ENCODE measurements at regions not wholly inside any gene's neighbourhood (a gene's known extent, or its start where the extent isn't known, plus 50 kb on each side); places are given as distances from the start of the nearest gene placed in this dataset.

- TF ChIP-seq CTCF (IDR thresholded peaks at IDR 0.05 in 2 of 3, conservative IDR thresholded peaks at IDR 0.05 in 1 of 3; ENCODE audit: borderline replicate concordance in 1 of 3, insufficient read depth in 1 of 3, low read depth in 2 of 3, low read length in 2 of 3) (no peak), REST (IDR thresholded peaks at IDR 0.05; ENCODE audit: low read depth) (no peak), ELF1 (IDR thresholded peaks at IDR 0.05; ENCODE audit: borderline replicate concordance, low read depth) (no peak), ZBTB33 (IDR thresholded peaks at IDR 0.05; ENCODE audit: extremely low read depth, insufficient replicate concordance, low read length) (no peak), FOSL1 (IDR thresholded peaks at IDR 0.05; ENCODE audit: low read depth) (no peak), POLR2AphosphoS5 (IDR thresholded peaks at IDR 0.05; ENCODE audit: low read depth, low read length) (no peak), EZH2 (IDR thresholded peaks at IDR 0.05) (no peak)
Measured at GRCh38 chr5:146394486-146394885, 52.6 kb upstream of the TCERG1 start.
